K562 (cell line): ENCODE measurements at regions not wholly inside any gene's neighbourhood (a gene's known extent, or its start where the extent isn't known, plus 50 kb on each side); places are given as distances from the start of the nearest gene placed in this dataset.

Source experiments
- ATAC-seq: fragments of 200-7000 bp; cut with Tn5 transposase; 3 replicates; pipeline ENCODE4 v1.9.1; 2020; ENCODE audit warnings: moderate library complexity
- BruUV-seq: library from RNA; stranded (reverse); fragments of 400-500 nt; replicated peaks from 2 replicates; lab custom pipeline; 2021; lab: Mats Ljungman, UMichigan
- CTCF ChIA-PET: fragments of 300-600 bp; formaldehyde crosslinking; extraction: SDS; loops from one replicate; lab custom pipeline; 2021; ENCODE audit warnings: low intra/inter-chr PET ratio; lab: Yijun Ruan, JAX
- POLR2A ChIA-PET: fragments of 300-600, 350-650 bp; sonication (Branson Sonifier 250); formaldehyde crosslinking; extraction: SDS; loops from one replicate; lab custom pipeline; 2021; ENCODE audit warnings: antibody characterized with exemption, inconsistent platforms; lab: Yijun Ruan, JAX
- DNase-seq, 4 experiments: peaks; one replicate each; pipeline versions ENCODE4 v3.0.0 to v3.0.0-alpha.2; 2011 to 2018; ENCODE audit warnings: low spot score in 3 of 4, mixed read lengths in 3 of 4; ENCODE audit errors: extremely low read depth in 1 of 4
- FAIRE-seq: peaks from 2 replicates; lab custom pipeline; 2011; peaks lifted over from hg19 to GRCh38; lab: Jason Lieb, UNC
- H2AFZ ChIP-seq: 2 replicates; pipeline ENCODE4 v1.6.0; 2011; ENCODE audit warnings: low read depth, low read length, control low read depth, inconsistent platforms
- H3K27ac ChIP-seq: fragments of 200-600 bp; 3 replicates; pipeline ENCODE4 v1.8.0; 2011; ENCODE audit warnings: low read depth, mild to moderate bottlenecking, control low read depth, inconsistent platforms, low read length, moderate library complexity, mixed read lengths; ENCODE audit errors: extremely low read depth
- H3K27me3 ChIP-seq, 2 experiments: fragments of 300-600 bp in 1 of 2; 2 replicates in 1 of 2; 3 replicates in 1 of 2; pipeline versions ENCODE4 v1.6.0 to v1.8.0; 2011; ENCODE audit warnings: inconsistent platforms in 2 of 2, low read length in 2 of 2, mild to moderate bottlenecking in 1 of 2, mixed read lengths in 1 of 2, moderate library complexity in 1 of 2; ENCODE audit not compliant: control insufficient read depth in 2 of 2, insufficient read depth in 2 of 2
- H3K36me3 ChIP-seq: fragments of 300-600 bp; 3 replicates; pipeline ENCODE4 v1.8.0; 2011; ENCODE audit warnings: mild to moderate bottlenecking, low read length, inconsistent platforms; ENCODE audit not compliant: control insufficient read depth, insufficient read depth
- H3K4me1 ChIP-seq, 2 experiments: fragments of 200-600 bp in 1 of 2; replicated peaks in 1 of 2; 2 replicates in 1 of 2; 3 replicates in 1 of 2; pipeline versions ENCODE4 v1.5.1 to v1.8.0; 2011; ENCODE audit warnings: inconsistent platforms in 2 of 2, low read length in 2 of 2, mild to moderate bottlenecking in 1 of 2, mixed read lengths in 1 of 2, moderate library complexity in 1 of 2; ENCODE audit not compliant: control insufficient read depth in 2 of 2, insufficient read depth in 2 of 2
- H3K4me2 ChIP-seq: 2 replicates; pipeline ENCODE4 v1.6.1; 2011; ENCODE audit warnings: low read length, control low read depth, inconsistent platforms, mixed read lengths; ENCODE audit not compliant: insufficient read depth
- H3K4me3 ChIP-seq: fragments of 200-600 bp; sonication (generic), shearing (Covaris generic); 2 replicates; pipeline ENCODE4 v1.5.1; 2016; ENCODE audit warnings: control low read depth, inconsistent platforms
- H3K79me2 ChIP-seq: fragments of 200-600 bp; 3 replicates; pipeline ENCODE4 v1.8.0; 2011; ENCODE audit warnings: low read length, inconsistent platforms; ENCODE audit not compliant: control insufficient read depth, insufficient read depth
- H3K9ac ChIP-seq, 2 experiments: 2 replicates each; pipeline versions ENCODE4 v1.6.0 to v1.6.1; 2011; ENCODE audit warnings: low read depth in 2 of 2, low read length in 2 of 2, control low read depth in 1 of 2, inconsistent platforms in 1 of 2, mild to moderate bottlenecking in 1 of 2, mixed read lengths in 1 of 2; ENCODE audit not compliant: insufficient read depth in 1 of 2
- H3K9me1 ChIP-seq: one replicate; pipeline ENCODE4 v1.6.0; 2011; ENCODE audit warnings: inconsistent platforms, mild to moderate bottlenecking, low read length, moderate library complexity; ENCODE audit not compliant: control insufficient read depth, insufficient read depth
- H3K9me3 ChIP-seq: replicated peaks from 2 replicates; pipeline ENCODE4 v1.5.1; 2011; ENCODE audit warnings: low read depth, low read length, inconsistent platforms; ENCODE audit not compliant: control insufficient read depth, insufficient read depth
- H4K20me1 ChIP-seq: replicated peaks from 2 replicates; pipeline ENCODE4 v1.6.1; 2011; ENCODE audit warnings: low read length, inconsistent platforms, mixed read lengths; ENCODE audit not compliant: control insufficient read depth, insufficient read depth
- CCNT2 ChIP-seq: IDR thresholded peaks from 2 replicates; pipeline ENCODE4 v1.6.1; 2011; ENCODE audit warnings: borderline replicate concordance, low read depth, mild to moderate bottlenecking, moderate library complexity, mixed read lengths, low read length; ENCODE audit not compliant: insufficient read length; ENCODE audit errors: extremely low read depth
- E2F1 ChIP-seq: sonication (generic); formaldehyde crosslinking; IDR thresholded peaks from 2 replicates; pipeline ENCODE4 v1.8.1; 2023; ENCODE audit warnings: mild to moderate bottlenecking, missing genetic modification reagents, moderate library complexity
- E2F8 ChIP-seq: fragments of 450-650 bp; IDR thresholded peaks from 2 replicates; pipeline ENCODE4 v1.7.1; 2018; ENCODE audit warnings: mild to moderate bottlenecking, low read depth; ENCODE audit not compliant: partially characterized antibody
- ETV6 ChIP-seq, 3 experiments: fragments of 150-350 bp in 1 of 3; sonication (generic) in 1 of 3; formaldehyde crosslinking in 1 of 3; IDR thresholded peaks; 2 replicates each; pipeline versions ENCODE4 v1.6.1 to v1.8.0; 2014 to 2022; ENCODE audit warnings: borderline replicate concordance in 2 of 3, low read depth in 2 of 3, antibody characterized with exemption in 1 of 3, low read length in 1 of 3, mild to moderate bottlenecking in 1 of 3, missing genetic modification reagents in 1 of 3
- FIP1L1 ChIP-seq: fragments of 200-400 bp; formaldehyde crosslinking; IDR thresholded peaks from 2 replicates; pipeline ENCODE4 v1.6.1; 2018; ENCODE audit warnings: mild to moderate bottlenecking, low read depth, low read length; ENCODE audit not compliant: poor library complexity, severe bottlenecking
- LARP7 ChIP-seq: fragments of 450-650 bp; IDR thresholded peaks from 2 replicates; pipeline ENCODE4 v1.6.1; 2016
- MYNN ChIP-seq, 2 experiments: sonication (generic); formaldehyde crosslinking in 1 of 2; IDR thresholded peaks; 2 replicates each; pipeline versions ENCODE4 v1.5.0 to v1.6.1; 2016 to 2020; ENCODE audit warnings: antibody characterized with exemption in 1 of 2, missing genetic modification reagents in 1 of 2
- PHTF2 ChIP-seq: fragments of 250-450 bp; sonication (Bioruptor Pico); IDR thresholded peaks from 2 replicates; pipeline ENCODE4 v1.5.0; 2021; ENCODE audit warnings: mild to moderate bottlenecking
- RBM25 ChIP-seq: fragments of 200-400 bp; formaldehyde crosslinking; IDR thresholded peaks from 2 replicates; pipeline ENCODE4 v1.6.1; 2018; ENCODE audit warnings: low read length, low read depth, moderate library complexity; ENCODE audit not compliant: severe bottlenecking
- XRCC4 ChIP-seq: IDR thresholded peaks from one replicate; pipeline ENCODE4 v1.6.1; 2011; ENCODE audit not compliant: insufficient read depth, insufficient read length; ENCODE audit errors: extremely low read depth
- ZMIZ1 ChIP-seq, 2 experiments: fragments of 150-350 bp in 1 of 2; IDR thresholded peaks; 2 replicates each; pipeline ENCODE4 v1.6.1; 2012 to 2016; ENCODE audit warnings: low read depth in 2 of 2, low read length in 2 of 2, mild to moderate bottlenecking in 1 of 2, moderate library complexity in 1 of 2
- ZNF431 ChIP-seq: sonication (generic); formaldehyde crosslinking; IDR thresholded peaks from 2 replicates; pipeline ENCODE4 v1.8.0; 2022; ENCODE audit warnings: mild to moderate bottlenecking, missing genetic modification reagents
- WGBS: fragments of 100-300 bp; shearing (Covaris generic); methylation state at CpG from one replicate; pipeline ENCODE4 v1.1.6; 2016; ENCODE audit warnings: low coverage, mixed read lengths; ENCODE audit not compliant: insufficient coverage; ENCODE audit errors: missing lambda C conversion rate; 5-methylcytosine and 5-hydroxymethylcytosine counted together
- in situ Hi-C: fragments of 300-500 bp; cut with MboI; formaldehyde crosslinking; loops from 4 replicates; pipeline ENCODE4 v1.15.0; 2018; ENCODE audit warnings: inconsistent platforms, mixed read lengths
- intact Hi-C: fragments of 100-400 bp; cut with micrococcal nuclease; formaldehyde crosslinking; loops from 2 replicates; pipeline ENCODE4 v1.14.2; 2022
- TF ChIP-seq, protein P1 (sequence below): fragments of 250-450 bp; sonication (Bioruptor Pico); IDR thresholded peaks from 2 replicates; pipeline ENCODE4 v1.5.0; 2021

GRCh38 chr16:73531021-73531420 lies 483.1 kb upstream of the ZFHX3 start:
- in situ Hi-C loops = no loop called here
- 0% methylated on average over 3 of the region's 3 CpGs for WGBS
- ChIA-PET CTCF (no interaction called here), POLR2A (no interaction called here)
- FAIRE-seq (no peak), ATAC-seq (no peak), DNase-seq (no peak)
- no peak overlapping the region for H2AFZ ChIP-seq
- BruUV-seq = no TSS peak
- no peak overlapping the region for H3K27ac ChIP-seq
- H3K9me3 ChIP-seq = no peaks in the 10 kb centered on the region
- no peak overlapping the region for H3K4me2 ChIP-seq
- no peak overlapping the region for H3K4me3 ChIP-seq
- no peaks in the 10 kb centered on the region for H3K4me1 ChIP-seq
- no peaks in the 10 kb centered on the region for H3K79me2 ChIP-seq
- intact Hi-C loops = no loop called here
- H4K20me1 ChIP-seq = no peaks in the 10 kb centered on the region
- no peaks in the 10 kb centered on the region for H3K27me3 ChIP-seq
- H3K36me3 ChIP-seq = no peaks in the 10 kb centered on the region
- no peaks in the 10 kb centered on the region for H3K9me1 ChIP-seq
- no peak overlapping the region for H3K9ac ChIP-seq
- TF ChIP-seq RBM25 (no peak), E2F8 (no peak), ZNF431 (CRISPR knock-in tag) (no peak), CCNT2 (no peak), ETV6 (IDR thresholded peaks at IDR 0.05; ENCODE audit: borderline replicate concordance in 1 of 2, low read depth in 2 of 2, low read length in 1 of 2) (no peak), ETV6 (CRISPR knock-in tag; IDR thresholded peaks at IDR 0.05; ENCODE audit: borderline replicate concordance) (no peak), FIP1L1 (no peak), PHTF2 (no peak), XRCC4 (no peak), MYNN (IDR thresholded peaks at IDR 0.05) (no peak), MYNN (CRISPR knock-in tag; IDR thresholded peaks at IDR 0.05) (no peak), ZMIZ1 (IDR thresholded peaks at IDR 0.05; ENCODE audit: low read depth in 2 of 2, low read length in 2 of 2) (no peak), LARP7 (no peak), E2F1 (CRISPR knock-in tag) (no peak)
- TF ChIP-seq, protein P1, sequence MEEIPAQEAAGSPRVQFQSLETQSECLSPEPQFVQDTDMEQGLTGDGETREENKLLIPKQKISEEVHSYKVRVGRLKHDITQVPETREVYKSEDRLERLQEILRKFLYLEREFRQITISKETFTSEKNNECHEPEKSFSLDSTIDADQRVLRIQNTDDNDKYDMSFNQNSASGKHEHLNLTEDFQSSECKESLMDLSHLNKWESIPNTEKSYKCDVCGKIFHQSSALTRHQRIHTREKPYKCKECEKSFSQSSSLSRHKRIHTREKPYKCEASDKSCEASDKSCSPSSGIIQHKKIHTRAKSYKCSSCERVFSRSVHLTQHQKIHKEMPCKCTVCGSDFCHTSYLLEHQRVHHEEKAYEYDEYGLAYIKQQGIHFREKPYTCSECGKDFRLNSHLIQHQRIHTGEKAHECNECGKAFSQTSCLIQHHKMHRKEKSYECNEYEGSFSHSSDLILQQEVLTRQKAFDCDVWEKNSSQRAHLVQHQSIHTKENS = no peak
